COLO668 (cell line): ENCODE measurements at regions not wholly inside any gene's neighbourhood (a gene's known extent, or its start where the extent isn't known, plus 50 kb on each side); places are given as distances from the start of the nearest gene placed in this dataset.
"Not testable (repeated sequence)": the region's sequence is repeated elsewhere in the genome, so short reads cannot be mapped to it uniquely, and the experiment has no call there.

ENCODE experiments used
- DNase-seq: peaks from one replicate; lab custom pipeline; 2025; ENCODE audit not compliant: unreplicated experiment; lab: John Stamatoyannopoulos, UW

DNA sequence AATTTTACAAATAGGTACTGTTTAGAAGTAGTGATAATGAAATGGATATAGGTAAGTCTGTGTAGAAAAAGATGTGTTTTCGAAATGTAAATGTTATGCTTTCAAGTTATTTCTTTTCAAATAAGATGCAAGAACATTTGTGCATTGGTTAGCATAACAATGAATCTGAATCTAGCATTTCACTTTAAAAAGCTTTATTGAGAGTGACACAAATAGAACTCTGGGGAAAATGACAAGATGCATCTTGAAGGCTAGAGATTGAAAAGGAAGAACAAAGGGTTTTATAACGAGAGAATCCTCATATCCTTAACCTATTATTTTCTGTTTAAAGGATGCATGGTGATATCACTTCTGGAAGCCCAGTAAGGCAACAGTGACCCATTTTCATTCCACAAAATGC, 639.9 kb upstream of the PTCHD4 start:
- DNase-seq, result no peak

DNA sequence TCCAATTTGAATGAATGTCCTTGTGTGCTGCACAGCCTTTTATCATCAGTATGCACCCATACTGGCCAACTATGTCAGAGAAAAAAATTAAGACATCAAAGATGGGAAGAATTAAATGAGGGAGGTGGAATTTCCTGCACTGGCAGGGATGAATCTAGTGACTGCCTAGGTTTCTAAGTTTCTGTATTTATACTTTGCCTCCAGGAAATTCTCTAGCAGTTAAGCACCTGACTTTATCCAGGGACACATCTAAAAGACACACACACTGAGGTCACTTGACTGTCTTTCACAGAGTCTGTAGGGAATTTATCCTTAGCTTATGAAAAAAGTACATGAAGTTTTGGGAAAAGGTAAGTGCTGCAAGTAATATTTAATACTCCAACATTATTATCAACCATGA, 636.5 kb upstream of the PTCHD4 start:
- DNase-seq, result no peak

GRCh38 chr6:48747040-48747439, 636.0 kb upstream of the PTCHD4 start:
- DNase-seq, result no peak

DNA sequence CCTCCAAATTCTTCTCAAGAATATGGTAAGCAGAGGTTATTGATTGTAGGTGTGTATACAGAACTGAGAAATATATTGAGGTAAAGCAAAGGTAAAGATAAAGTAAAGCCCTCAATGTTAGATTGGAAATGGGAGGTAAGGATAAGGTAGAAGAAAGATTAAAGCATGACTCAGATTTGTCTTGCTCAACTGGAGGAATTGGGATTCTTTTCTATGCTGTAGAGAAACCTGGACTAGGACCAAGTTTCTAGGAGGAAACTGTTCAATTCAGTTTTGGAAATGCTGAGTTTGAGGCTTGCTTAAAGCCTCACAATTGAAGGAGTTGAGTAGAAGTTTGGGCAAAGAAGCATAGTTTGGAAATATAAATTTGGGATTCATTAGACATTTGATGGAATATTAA, 634.0 kb upstream of the PTCHD4 start:
- DNase-seq, result no peak

GRCh38 chr6:48743738-48744137, 632.7 kb upstream of the PTCHD4 start:
- no peak for DNase-seq

GRCh38 chr6:48736501-48737206, 625.7 kb upstream of the PTCHD4 start:
- no peak for DNase-seq

- DNase-seq, result no peak
Measured at GRCh38 chr6:48735846-48736245, 624.8 kb upstream of the PTCHD4 start.

GRCh38 chr6:48733581-48733980, 622.6 kb upstream of the PTCHD4 start:
- no peak for DNase-seq

DNA sequence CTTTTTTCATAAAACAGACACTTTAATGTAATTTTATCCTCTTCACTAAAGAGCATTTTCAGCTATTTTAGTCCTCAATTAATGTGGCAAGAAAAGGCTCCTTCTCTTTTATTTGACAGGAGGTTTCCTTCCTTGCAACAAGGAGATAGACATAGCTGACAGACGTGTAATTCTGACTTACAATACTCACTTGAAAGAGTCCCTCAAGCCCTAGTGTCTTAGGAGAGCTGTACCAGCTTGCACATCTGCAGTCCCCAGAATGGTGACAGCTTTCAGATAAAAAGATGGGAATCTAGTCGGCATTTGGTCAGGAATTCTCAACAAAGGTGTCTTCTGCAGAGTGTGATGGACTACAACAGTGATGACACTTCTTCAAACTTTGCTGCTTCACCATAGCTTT, 603.7 kb upstream of the PTCHD4 start:
- DNase-seq, result no peak

GRCh38 chr6:48714250-48714649, 603.3 kb upstream of the PTCHD4 start:
- DNase-seq, result no peak

DNA sequence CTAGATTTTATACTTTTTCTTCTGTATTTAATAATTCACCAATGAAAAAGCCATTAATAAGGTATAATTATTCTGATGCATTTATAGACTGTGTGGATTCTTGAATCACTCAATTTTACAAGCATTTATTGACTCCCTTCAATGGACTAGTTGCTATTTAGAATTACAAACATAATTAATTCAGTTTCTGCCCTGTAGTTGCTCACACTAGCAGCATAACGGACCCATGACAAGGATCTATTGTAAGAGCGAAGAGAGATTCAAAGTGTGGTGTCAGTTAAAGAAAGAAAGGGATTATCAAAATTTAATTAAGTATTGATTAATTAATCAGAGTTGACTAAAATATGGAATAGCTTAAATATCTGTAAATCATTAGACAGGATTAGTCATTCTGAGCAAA, 602.6 kb upstream of the PTCHD4 start:
- no peak for DNase-seq

DNA sequence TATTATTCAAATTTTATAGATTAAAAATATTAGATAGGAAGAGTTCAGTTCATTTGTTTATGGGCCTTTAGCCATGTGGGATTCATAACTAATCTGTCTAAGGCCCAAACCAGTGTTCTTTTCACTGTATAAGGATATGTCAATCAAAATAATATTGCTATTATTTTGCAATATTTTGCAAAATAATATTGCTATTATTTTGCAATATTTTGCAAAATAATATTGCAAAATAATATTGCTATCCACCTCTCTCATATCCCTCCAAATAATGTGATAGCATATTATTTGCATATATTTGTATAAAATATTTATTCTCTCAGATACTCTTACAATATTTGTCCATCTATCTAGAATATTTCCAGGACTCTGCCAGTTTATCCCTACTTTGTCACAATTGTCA, 595.3 kb upstream of the PTCHD4 start:
- DNase-seq, result no peak

DNA sequence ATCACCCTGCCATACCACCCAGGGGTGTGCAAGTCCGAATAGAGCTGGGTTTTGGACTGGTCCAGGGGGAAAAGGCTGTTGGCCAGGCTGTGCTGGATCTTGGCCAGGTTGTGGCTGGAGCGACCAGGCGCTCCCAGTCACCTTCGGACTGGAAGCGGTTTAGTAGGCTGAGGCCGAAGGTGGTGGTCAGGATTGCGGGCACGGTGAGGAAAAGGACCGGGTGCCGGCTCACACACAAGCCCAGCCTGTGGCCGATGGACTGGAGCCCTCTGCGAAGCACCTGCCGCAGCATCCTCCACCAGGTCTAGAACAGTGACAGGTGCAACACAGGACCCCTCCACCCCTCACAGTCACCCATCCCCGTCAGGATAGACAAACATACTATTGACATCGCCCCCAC, 590.6 kb upstream of the PTCHD4 start:
- no peak for DNase-seq

DNA sequence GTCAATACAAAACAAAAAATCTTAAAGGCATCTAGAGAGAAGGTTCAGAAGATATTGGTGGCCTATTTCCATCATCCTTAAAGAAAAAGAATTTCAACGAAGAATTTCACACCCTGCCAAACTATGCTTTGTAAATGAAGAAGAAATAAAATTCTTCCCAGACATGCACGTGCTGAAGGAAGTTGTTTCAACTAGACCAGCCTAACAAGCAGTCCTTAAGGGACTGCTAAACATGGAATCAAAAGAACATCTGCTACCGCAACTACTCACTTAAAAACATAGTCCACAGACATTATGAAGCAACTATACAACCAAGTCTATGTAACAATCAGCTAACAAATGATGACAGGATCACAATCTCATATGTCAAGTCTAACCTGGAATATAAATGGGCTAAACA, 584.9 kb upstream of the PTCHD4 start:
- DNase-seq, result no peak

- DNase-seq, result no peak
Measured at GRCh38 chr6:48691420-48691819, 580.4 kb upstream of the PTCHD4 start.

DNA sequence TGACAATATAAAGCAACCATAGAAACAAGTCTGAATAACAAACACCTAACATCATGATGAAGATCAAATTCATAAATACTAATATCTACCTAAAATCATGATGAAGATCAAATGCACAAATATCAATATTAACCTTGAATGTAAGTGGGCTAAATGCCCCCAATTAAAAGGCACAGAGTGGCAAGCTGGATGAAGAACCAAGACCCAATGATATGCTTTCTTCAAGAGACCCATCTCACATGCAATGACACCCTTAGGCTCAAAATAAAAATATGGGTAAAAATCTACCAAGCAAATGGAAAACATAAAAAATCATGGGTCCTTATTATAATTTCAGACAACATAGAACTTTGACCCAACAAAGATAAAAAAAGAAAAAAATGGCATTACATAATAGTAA, 578.5 kb upstream of the PTCHD4 start:
- no peak for DNase-seq

DNA sequence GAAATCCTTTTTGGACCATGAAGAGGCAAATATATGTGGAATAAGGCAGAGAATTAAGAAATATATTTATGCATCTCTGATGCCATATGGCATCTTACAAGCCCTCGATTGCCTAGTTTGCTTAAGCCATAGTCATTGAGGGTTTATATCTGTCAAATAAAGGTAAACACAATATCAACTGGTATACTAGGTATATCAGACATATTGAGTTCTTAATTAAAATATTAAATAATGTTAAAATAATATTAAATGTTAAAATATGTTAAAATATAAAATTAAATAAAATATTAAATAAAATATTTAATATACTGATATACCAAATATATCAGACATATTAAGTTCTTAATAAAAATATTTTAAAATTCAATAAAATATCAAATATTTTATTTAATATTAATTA, 567.4 kb upstream of the PTCHD4 start:
- no peak for DNase-seq

GRCh38 chr6:48671505-48671904, 560.5 kb upstream of the PTCHD4 start:
- DNase-seq, result no peak

DNA sequence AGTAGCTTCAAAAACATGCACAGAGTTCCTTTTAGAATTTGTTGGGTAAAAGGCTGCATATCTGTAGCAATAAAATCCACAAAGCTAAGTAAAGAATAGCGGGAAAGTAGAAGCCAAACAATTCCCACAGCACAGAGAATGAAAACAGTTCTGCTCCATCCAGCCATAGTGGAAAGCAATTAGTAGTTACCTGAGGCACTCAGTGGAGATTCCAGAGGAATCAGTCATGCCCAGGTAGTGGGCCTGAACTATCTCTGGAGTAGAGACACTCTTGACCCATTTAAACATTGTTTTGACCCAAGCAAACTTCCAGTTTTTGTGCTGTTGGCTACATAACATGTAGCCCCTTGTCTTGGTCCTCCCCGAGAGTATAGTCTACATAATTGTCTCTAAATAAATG, 559.5 kb upstream of the PTCHD4 start:
- DNase-seq, result no peak

DNA sequence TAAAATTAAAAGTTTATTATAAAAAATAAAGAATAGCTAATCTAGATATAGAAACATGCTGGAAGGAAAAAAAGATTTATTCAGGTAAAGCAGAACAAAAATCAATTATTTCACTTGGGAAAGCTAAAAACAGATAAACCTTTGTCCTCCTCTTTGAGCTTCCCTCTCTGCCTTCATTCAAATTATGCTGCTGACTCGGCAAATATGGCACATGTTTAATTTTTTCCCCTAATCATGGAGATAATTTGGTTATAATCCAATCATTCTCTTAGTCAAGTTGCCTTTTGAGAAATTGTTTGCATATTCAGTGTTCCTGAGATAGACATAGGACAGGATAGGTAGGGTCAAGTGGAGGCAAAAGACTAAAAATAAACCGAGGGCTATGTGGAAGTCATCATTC, 556.8 kb upstream of the PTCHD4 start:
- DNase-seq, result no peak

- DNase-seq, result no peak
Measured at GRCh38 chr6:48664826-48665225, 553.8 kb upstream of the PTCHD4 start.

DNA sequence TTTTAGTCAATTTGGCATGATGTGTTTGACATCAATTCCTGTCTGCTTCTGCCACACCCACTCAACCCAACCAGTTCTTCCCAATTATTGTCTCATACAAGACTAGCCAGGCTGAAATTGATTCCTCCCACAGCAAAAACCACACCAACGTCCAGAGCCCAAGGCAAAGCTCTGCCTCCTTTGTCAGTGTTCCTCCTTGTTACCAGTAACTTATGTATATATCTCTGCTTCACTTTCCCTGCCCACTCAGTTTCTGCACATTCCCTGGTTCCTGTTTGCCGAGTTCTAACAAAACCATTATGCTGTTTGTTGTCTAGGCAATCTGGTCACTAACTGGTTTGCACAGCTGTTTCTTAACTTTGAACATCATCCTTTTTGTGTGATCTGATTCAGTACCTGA, 547.9 kb upstream of the PTCHD4 start:
- DNase-seq, result no peak

- DNase-seq, result no peak
Measured at GRCh38 chr6:48641544-48641943, 530.5 kb upstream of the PTCHD4 start.

DNA sequence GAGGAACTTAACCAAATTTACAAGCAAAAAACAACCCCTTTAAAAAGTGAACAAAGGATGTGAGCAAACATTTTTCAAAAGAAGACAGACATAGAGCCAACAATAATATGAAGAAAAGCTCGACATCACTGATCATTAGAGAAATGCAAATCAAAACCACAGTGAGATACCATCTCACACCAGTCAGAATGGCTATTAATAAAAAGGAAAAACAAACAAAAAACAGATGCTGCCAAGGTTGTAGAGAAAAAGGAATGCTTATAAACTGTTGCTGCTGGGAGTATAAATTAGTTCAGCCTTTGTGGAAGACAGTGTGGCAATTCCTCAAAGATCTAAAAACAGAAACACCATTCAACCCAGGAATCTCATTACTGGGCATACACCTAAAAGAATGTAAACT, 527.8 kb upstream of the PTCHD4 start:
- not testable (repeated sequence) for DNase-seq
